Ishikawa (cell line): ENCODE measurements at regions not wholly inside any gene's neighbourhood (a gene's known extent, or its start where the extent isn't known, plus 50 kb on each side); places are given as distances from the start of the nearest gene placed in this dataset.

Experiments used
- CEBPB ChIP-seq: IDR thresholded peaks from 2 replicates; pipeline ENCODE4 v1.6.1; 2012
- CREB1 ChIP-seq: IDR thresholded peaks from 2 replicates; pipeline ENCODE4 v1.6.1; 2012; ENCODE audit warnings: low read depth
- EGR1 ChIP-seq: IDR thresholded peaks from 2 replicates; pipeline ENCODE4 v1.6.1; 2012
- EP300 ChIP-seq: IDR thresholded peaks from 2 replicates; pipeline ENCODE4 v1.6.1; 2012; ENCODE audit warnings: borderline replicate concordance
- FOXM1 ChIP-seq: IDR thresholded peaks from 2 replicates; pipeline ENCODE4 v1.6.1; 2012; ENCODE audit warnings: low read depth, borderline replicate concordance
- MAX ChIP-seq: IDR thresholded peaks from 2 replicates; pipeline ENCODE4 v1.6.1; 2012
- NFIC ChIP-seq: IDR thresholded peaks from 2 replicates; pipeline ENCODE4 v1.6.1; 2012
- RAD21 ChIP-seq: IDR thresholded peaks from 2 replicates; pipeline ENCODE4 v1.6.1; 2012; ENCODE audit warnings: low read depth
- REST ChIP-seq: IDR thresholded peaks from 2 replicates; pipeline ENCODE4 v1.6.1; 2012; ENCODE audit warnings: low read depth, mild to moderate bottlenecking
- TAF1 ChIP-seq: IDR thresholded peaks from 2 replicates; pipeline ENCODE4 v1.6.1; 2012; ENCODE audit warnings: low read depth, mild to moderate bottlenecking
- TCF12 ChIP-seq: IDR thresholded peaks from 2 replicates; pipeline ENCODE4 v1.6.1; 2012; ENCODE audit warnings: low read depth
- TEAD4 ChIP-seq: IDR thresholded peaks from 2 replicates; pipeline ENCODE4 v1.6.1; 2012
- USF1 ChIP-seq: IDR thresholded peaks from 2 replicates; pipeline ENCODE4 v1.6.1; 2012
- YY1 ChIP-seq: IDR thresholded peaks from 2 replicates; pipeline ENCODE4 v1.6.1; 2012; ENCODE audit warnings: low read depth
- ZBTB7A ChIP-seq: IDR thresholded peaks from 2 replicates; pipeline ENCODE4 v1.6.1; 2012; ENCODE audit warnings: low read depth

DNA sequence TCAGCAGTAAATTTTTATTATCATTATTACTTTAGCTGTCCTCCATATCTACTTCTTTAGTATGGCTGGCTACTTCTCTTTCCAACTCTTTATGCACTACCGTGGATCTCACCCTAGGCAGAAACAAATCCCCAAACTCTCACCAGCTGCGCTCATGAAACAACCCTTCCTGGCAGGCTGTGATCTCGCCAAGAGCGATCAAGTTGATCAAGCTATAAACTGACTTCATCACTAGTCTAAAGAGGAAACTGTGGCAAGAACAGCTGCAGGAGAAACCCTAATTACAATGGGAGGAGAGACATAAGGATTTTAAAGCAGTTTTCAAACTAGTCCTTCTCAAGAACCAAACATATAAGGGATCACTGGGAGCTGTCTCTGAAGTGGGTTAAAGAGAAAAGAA is 160.5 kb upstream of the PRSS58 start:
- TF ChIP-seq TAF1 = no peak
- TF ChIP-seq TEAD4 = no peak
- no peak for TF ChIP-seq REST
- no peak for TF ChIP-seq NFIC
- no peak for TF ChIP-seq TCF12

DNA sequence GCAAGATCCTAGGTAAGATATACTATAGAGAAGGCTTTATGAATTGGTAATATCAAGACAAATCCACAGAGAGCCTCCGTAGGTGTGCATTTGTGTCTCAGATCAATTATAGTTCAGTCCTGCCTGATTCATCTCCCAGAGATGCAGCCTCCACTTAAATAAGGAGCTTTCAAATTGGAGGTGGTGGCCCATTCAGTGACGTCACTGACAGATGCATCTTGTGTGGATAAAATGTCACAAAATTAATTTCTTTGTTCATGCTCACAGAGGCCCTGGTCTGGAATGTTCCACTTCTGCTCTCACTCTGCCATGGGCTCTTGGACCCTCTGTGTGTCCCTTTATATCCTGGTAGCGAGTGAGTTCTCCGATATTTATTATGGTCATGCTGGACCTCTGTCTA is 157.1 kb upstream of the PRSS58 start:
- TF ChIP-seq TCF12 (no peak), TAF1 (no peak), MAX (no peak), REST (no peak), EP300 (no peak), EGR1 (no peak), YY1 (no peak), USF1 (no peak), CEBPB (no peak)

DNA sequence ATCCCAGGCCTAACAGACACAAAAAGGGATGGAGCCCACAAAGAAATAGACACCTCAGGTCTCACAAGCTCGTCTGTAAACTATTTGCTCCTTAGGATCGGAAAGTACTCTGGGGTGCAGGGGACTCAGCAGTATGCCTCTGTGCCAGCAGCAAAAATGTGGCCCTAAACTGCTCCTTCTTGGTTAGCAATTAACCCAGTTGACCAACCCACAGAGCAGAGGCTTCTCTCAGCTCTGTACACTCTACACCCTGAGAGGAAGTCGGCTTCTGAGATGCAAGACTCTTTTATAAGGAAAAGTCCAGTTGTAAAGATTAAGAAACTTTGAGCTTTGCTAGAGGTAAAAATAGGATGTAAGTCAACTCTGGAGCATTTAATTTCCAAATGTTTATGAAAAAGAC is 156.3 kb upstream of the PRSS58 start:
- TF ChIP-seq CREB1 (no peak), EGR1 (no peak), TAF1 (no peak), MAX (no peak), RAD21 (no peak), ZBTB7A (no peak), NFIC (no peak), REST (no peak), CEBPB (no peak), USF1 (no peak), TEAD4 (no peak), FOXM1 (no peak), TCF12 (no peak), YY1 (no peak)

- TF ChIP-seq EP300 (no peak), RAD21 (no peak), TAF1 (no peak), FOXM1 (no peak), REST (no peak), TCF12 (no peak), ZBTB7A (no peak), MAX (no peak), EGR1 (no peak), CREB1 (no peak), USF1 (no peak), CEBPB (no peak), TEAD4 (no peak), NFIC (no peak), YY1 (no peak)
Observed at GRCh38 chr7:142413280-142414000, 155.6 kb upstream of the PRSS58 start.
